Left ventricle myocardium inferior (tissue), 1 donor: ENCODE measurements at regions not wholly inside any gene's neighbourhood (a gene's known extent, or its start where the extent isn't known, plus 50 kb on each side); places are given as distances from the start of the nearest gene placed in this dataset.

Experiments
- DNase-seq: peaks from one replicate; pipeline ENCODE4 v3.0.0-alpha.2; 2020
- H3K27ac ChIP-seq: fragments of 200-600 bp; replicated peaks from 2 replicates; pipeline ENCODE4 v1.8.0; 2021
- H3K27me3 ChIP-seq: fragments of 200-600 bp; 2 replicates; pipeline ENCODE4 v1.8.0; 2021; ENCODE audit warnings: low read depth
- H3K36me3 ChIP-seq: fragments of 200-600 bp; 2 replicates; pipeline ENCODE4 v1.8.0; 2021
- H3K4me1 ChIP-seq: fragments of 200-600 bp; 2 replicates; pipeline ENCODE4 v1.8.0; 2021
- H3K4me3 ChIP-seq: fragments of 200-600 bp; 2 replicates; pipeline ENCODE4 v1.8.0; 2021; ENCODE audit warnings: mild to moderate bottlenecking, moderate library complexity
- H3K9me3 ChIP-seq: fragments of 200-600 bp; replicated peaks from 2 replicates; pipeline ENCODE4 v1.8.0; 2021
- CTCF ChIP-seq: fragments of 200-600 bp; IDR thresholded peaks from 2 replicates; pipeline ENCODE4 v1.8.0; 2021; ENCODE audit warnings: antibody characterized with exemption, mild to moderate bottlenecking, borderline replicate concordance
- intact Hi-C: fragments of 100-400 bp; cut with micrococcal nuclease; formaldehyde crosslinking; loops from one replicate; pipeline ENCODE4 v1.11.0; 2022
- donor health status: DM: no; HTN: yes; CAD: no; lungs with severe emphysema.

GRCh38 chr10:129136951-129137350, 330.1 kb upstream of the MGMT start:
- H3K27me3 ChIP-seq, result peaks cover 50% of the 10 kb centered on the region
- no peak overlapping the region for H3K27ac ChIP-seq
- H3K4me1 ChIP-seq, result no peaks in the 10 kb centered on the region
- no peaks in the 10 kb centered on the region for H3K36me3 ChIP-seq
- no peak for DNase-seq
- TF ChIP-seq CTCF, result no peak
- no peaks in the 10 kb centered on the region for H3K9me3 ChIP-seq
- no peak overlapping the region for H3K4me3 ChIP-seq
- intact Hi-C loops, result no loop called here

- TF ChIP-seq CTCF, result no peak
- DNase-seq, result no peak
These were observed 325.8 kb upstream of the MGMT start for GRCh38 chr10:129140921-129141885.

GRCh38 chr10:129151281-129151680, 315.8 kb upstream of the MGMT start:
- intact Hi-C loops, result no loop called here
- peaks cover 15% of the 10 kb centered on the region for H3K9me3 ChIP-seq
- no peak for DNase-seq
- no peaks in the 10 kb centered on the region for H3K36me3 ChIP-seq
- peaks cover 22% of the 10 kb centered on the region for H3K27me3 ChIP-seq
- H3K4me3 ChIP-seq, result no peak overlapping the region
- no peaks in the 10 kb centered on the region for H3K4me1 ChIP-seq
- H3K27ac ChIP-seq, result no peak overlapping the region
- no peak for TF ChIP-seq CTCF

More at GRCh38 chr10:129140921-129141885, 325.8 kb upstream of the MGMT start:
- Histone ChIP-seq H3K27me3 (peaks cover 18% of the 10 kb centered on the region), H3K27ac (no peak overlapping the region), H3K4me3 (no peak overlapping the region), H3K4me1 (no peaks in the 10 kb centered on the region), H3K9me3 (no peaks in the 10 kb centered on the region), H3K36me3 (no peaks in the 10 kb centered on the region)
- intact Hi-C loops, result no loop called here

- Histone ChIP-seq H3K4me3 (no peak overlapping the region), H3K36me3 (no peaks in the 10 kb centered on the region), H3K27me3 (no peaks in the 10 kb centered on the region), H3K4me1 (no peaks in the 10 kb centered on the region), H3K9me3 (peaks cover 18% of the 10 kb centered on the region), H3K27ac (no peak overlapping the region)
- intact Hi-C loops, result no loop called here
- DNase-seq, result no peak
- no peak for TF ChIP-seq CTCF
These were observed 310.6 kb upstream of the MGMT start for GRCh38 chr10:129156406-129156805.

- no peak overlapping the region for H3K4me3 ChIP-seq
- no peaks in the 10 kb centered on the region for H3K4me1 ChIP-seq
- intact Hi-C loops, result no loop called here
- H3K36me3 ChIP-seq, result no peaks in the 10 kb centered on the region
- H3K27me3 ChIP-seq, result no peaks in the 10 kb centered on the region
- TF ChIP-seq CTCF, result no peak
- no peak for DNase-seq
- peaks cover 26% of the 10 kb centered on the region for H3K9me3 ChIP-seq
- no peak overlapping the region for H3K27ac ChIP-seq
These were observed 309.9 kb upstream of the MGMT start for GRCh38 chr10:129157185-129157584.
